NAMALWA (cell line): ENCODE measurements at regions not wholly inside any gene's neighbourhood (a gene's known extent, or its start where the extent isn't known, plus 50 kb on each side); places are given as distances from the start of the nearest gene placed in this dataset.

Experiments used
- DNase-seq: peaks from one replicate; pipeline ENCODE4 v3.0.0-alpha.2; 2015; ENCODE audit warnings: low spot score

- no peak for DNase-seq
Observed at GRCh38 chr3:35946854-35947515, 307.7 kb downstream of the ARPP21 start.

- no peak for DNase-seq
Observed at GRCh38 chr3:35950021-35950420, 310.7 kb downstream of the ARPP21 start.

- DNase-seq, result no peak
Observed at GRCh38 chr3:35954413-35954812, 315.1 kb downstream of the ARPP21 start.

- DNase-seq, result peak; percentile 51
Observed at GRCh38 chr3:35965908-35966307, 326.6 kb downstream of the ARPP21 start.

GRCh38 chr3:35966629-35967464 is 327.5 kb downstream of the ARPP21 start:
- no peak for DNase-seq

GRCh38 chr3:35968043-35968622 is 328.8 kb downstream of the ARPP21 start:
- no peak for DNase-seq

GRCh38 chr3:35969406-35969805 is 330.1 kb downstream of the ARPP21 start:
- no peak for DNase-seq

GRCh38 chr3:35970793-35971192 is 331.5 kb downstream of the ARPP21 start:
- DNase-seq, result no peak

- no peak for DNase-seq
Observed at GRCh38 chr3:35971686-35972085, 332.4 kb downstream of the ARPP21 start.

GRCh38 chr3:35974872-35975271 is 335.5 kb downstream of the ARPP21 start:
- DNase-seq, result no peak

GRCh38 chr3:35986161-35986560 is 346.8 kb downstream of the ARPP21 start:
- no peak for DNase-seq

- no peak for DNase-seq
Observed at GRCh38 chr3:35987386-35987785, 348.1 kb downstream of the ARPP21 start.

GRCh38 chr3:35992041-35992440 is 352.7 kb downstream of the ARPP21 start:
- no peak for DNase-seq

GRCh38 chr3:36011791-36012190 is 368.5 kb upstream of the STAC start:
- no peak for DNase-seq

GRCh38 chr3:36013425-36013824 is 366.9 kb upstream of the STAC start:
- no peak for DNase-seq

GRCh38 chr3:36025232-36025631 is 355.1 kb upstream of the STAC start:
- DNase-seq, result no peak

- no peak for DNase-seq
Observed at GRCh38 chr3:36032180-36033047, 347.9 kb upstream of the STAC start.

GRCh38 chr3:36058404-36059030 is 321.8 kb upstream of the STAC start:
- DNase-seq, result no peak

- DNase-seq, result no peak
Observed at GRCh38 chr3:36060950-36061349, 319.4 kb upstream of the STAC start.

GRCh38 chr3:36063992-36064391 is 316.3 kb upstream of the STAC start:
- DNase-seq, result no peak

- no peak for DNase-seq
Observed at GRCh38 chr3:36065321-36065720, 315.0 kb upstream of the STAC start.

- DNase-seq, result no peak
Observed at GRCh38 chr3:36075491-36075890, 304.8 kb upstream of the STAC start.
